HCT116 (cell line): ENCODE measurements at regions not wholly inside any gene's neighbourhood (a gene's known extent, or its start where the extent isn't known, plus 50 kb on each side); places are given as distances from the start of the nearest gene placed in this dataset.

Source experiments
- ATAC-seq: fragments of 200-7000 bp; cut with Tn5 transposase; 2 replicates; pipeline ENCODE4 v1.9.1; 2020; ENCODE audit warnings: mild to moderate bottlenecking, moderate library complexity
- BruUV-seq: library from RNA; stranded (reverse); fragments of 400-500 nt; replicated peaks from 2 replicates; lab custom pipeline; 2021; lab: Mats Ljungman, UMichigan
- CTCF ChIA-PET: fragments of 300-600 bp; sonication (Branson Sonifier 250); formaldehyde crosslinking; loops from one replicate; lab custom pipeline; 2021; ENCODE audit warnings: antibody characterized with exemption; lab: Charles Lee
- POLR2A ChIA-PET: fragments of 300-600, 350-600 bp; sonication (Branson Sonifier 250); formaldehyde crosslinking; loops from one replicate; lab custom pipeline; 2021; ENCODE audit warnings: antibody characterized with exemption; lab: Charles Lee
- RAD21 ChIA-PET, 2 experiments: fragments of 300-600 bp; sonication (Branson Sonifier 250); formaldehyde crosslinking; loops; one replicate each; lab custom pipeline; 2023; ENCODE audit warnings: low total read pairs in 2 of 2; ENCODE audit not compliant: uncharacterized antibody in 2 of 2, unreplicated experiment in 2 of 2, low non-redundant PET in 1 of 2; lab: Charles Lee
- DNase-seq: peaks from one replicate; pipeline ENCODE4 v3.0.0-alpha.2; 2010; ENCODE audit warnings: low read depth, low spot score
- H2AFZ ChIP-seq: fragments of 200-600 bp; shearing (Covaris generic), sonication (generic); 2 replicates; pipeline ENCODE4 v1.6.1; 2017; ENCODE audit warnings: low read depth, mixed run types, mixed read lengths, antibody characterized with exemption, low read length; ENCODE audit not compliant: poor library complexity, severe bottlenecking
- H3K27ac ChIP-seq: 2 replicates; pipeline ENCODE4 v1.5.1; 2012; ENCODE audit warnings: low read depth, low read length
- H3K27me3 ChIP-seq: fragments of 200-600 bp; sonication (generic); 2 replicates; pipeline ENCODE4 v1.6.1; 2016; ENCODE audit warnings: mixed run types, low read length, mixed read lengths; ENCODE audit not compliant: insufficient read depth
- H3K36me3 ChIP-seq, 2 experiments: fragments of 200-500 bp in 1 of 2; fragments of 200-600 bp in 1 of 2; sonication (Bioruptor generic) in 1 of 2; sonication (generic) in 1 of 2; 2 replicates each; pipeline versions ENCODE4 v1.5.1 to v1.6.1; 2014 to 2016; ENCODE audit warnings: low read length in 2 of 2, inconsistent platforms in 1 of 2, mixed read lengths in 1 of 2, mixed run types in 1 of 2; ENCODE audit not compliant: insufficient read depth in 2 of 2, control insufficient read depth in 1 of 2
- H3K4me1 ChIP-seq, 2 experiments: fragments of 200-600 bp in 1 of 2; sonication (generic) in 1 of 2; 2 replicates each; pipeline versions ENCODE4 v1.5.1 to v1.6.1; 2012 to 2017; ENCODE audit warnings: low read length in 2 of 2, inconsistent platforms in 1 of 2, mild to moderate bottlenecking in 1 of 2, mixed read lengths in 1 of 2, mixed run types in 1 of 2, moderate library complexity in 1 of 2; ENCODE audit not compliant: insufficient read depth in 2 of 2, control insufficient read depth in 1 of 2
- H3K4me2 ChIP-seq: fragments of 200-600 bp; sonication (generic); 2 replicates; pipeline ENCODE4 v1.6.1; 2017; ENCODE audit warnings: mixed run types, low read length, mixed read lengths
- H3K4me3 ChIP-seq, 2 experiments: fragments of 200-600 bp in 1 of 2; sonication (generic) in 1 of 2; replicated peaks in 1 of 2; 2 replicates each; pipeline ENCODE4 v1.5.1; 2011 to 2016; ENCODE audit warnings: low read length in 2 of 2, control low read depth in 1 of 2, low read depth in 1 of 2, mild to moderate bottlenecking in 1 of 2, mixed read lengths in 1 of 2, mixed run types in 1 of 2
- H3K79me2 ChIP-seq: fragments of 200-600 bp; sonication (generic); 2 replicates; pipeline ENCODE4 v1.6.1; 2017; ENCODE audit warnings: mild to moderate bottlenecking, mixed run types, low read length, moderate library complexity, mixed read lengths; ENCODE audit not compliant: insufficient read depth
- H3K9ac ChIP-seq: fragments of 200-600 bp; sonication (generic); 2 replicates; pipeline ENCODE4 v1.6.1; 2016; ENCODE audit warnings: low read length, mixed read lengths
- H3K9me2 ChIP-seq: fragments of 200-600 bp; sonication (generic), shearing (Covaris generic); 2 replicates; pipeline ENCODE4 v1.6.1; 2017; ENCODE audit warnings: mixed run types, mild to moderate bottlenecking, moderate library complexity; ENCODE audit not compliant: insufficient read depth
- H3K9me3 ChIP-seq, 2 experiments: fragments of 200-500 bp in 1 of 2; fragments of 200-600 bp in 1 of 2; sonication (Bioruptor generic) in 1 of 2; sonication (generic) in 1 of 2; 2 replicates each; pipeline ENCODE4 v1.6.1; 2014 to 2017; ENCODE audit warnings: low read length in 2 of 2, mixed read lengths in 2 of 2, inconsistent platforms in 1 of 2, low read depth in 1 of 2, mild to moderate bottlenecking in 1 of 2, mixed run types in 1 of 2, moderate library complexity in 1 of 2; ENCODE audit not compliant: control insufficient read depth in 1 of 2, insufficient read depth in 1 of 2
- H4K20me1 ChIP-seq: fragments of 200-600 bp; sonication (generic), shearing (Covaris generic); 2 replicates; pipeline ENCODE4 v1.6.1; 2017; ENCODE audit warnings: mixed run types, mild to moderate bottlenecking, moderate library complexity; ENCODE audit not compliant: insufficient read depth
- CBX3 ChIP-seq: IDR thresholded peaks from 2 replicates; pipeline ENCODE4 v1.6.1; 2012; ENCODE audit warnings: low read depth
- CEBPB ChIP-seq: IDR thresholded peaks from 2 replicates; pipeline ENCODE4 v1.6.1; 2012; ENCODE audit warnings: low read depth
- CTCF ChIP-seq, 3 experiments: fragments of 200-600 bp in 1 of 3; sonication (generic) in 1 of 3; IDR thresholded peaks in 2 of 3; conservative IDR thresholded peaks in 1 of 3; 2 replicates each; pipeline ENCODE4 v1.5.1; 2012 to 2017; ENCODE audit warnings: low read depth in 2 of 3, low read length in 2 of 3, antibody characterized with exemption in 1 of 3, borderline replicate concordance in 1 of 3, control low read depth in 1 of 3, mild to moderate bottlenecking in 1 of 3, mixed read lengths in 1 of 3, mixed run types in 1 of 3, moderate library complexity in 1 of 3; ENCODE audit not compliant: insufficient read depth in 1 of 3
- EGR1 ChIP-seq: IDR thresholded peaks from 2 replicates; pipeline ENCODE4 v1.6.1; 2012; ENCODE audit warnings: low read depth
- ELF1 ChIP-seq: IDR thresholded peaks from 2 replicates; pipeline ENCODE4 v1.6.1; 2012; ENCODE audit warnings: low read depth, borderline replicate concordance
- EZH2phosphoT487 ChIP-seq: fragments of 200-600 bp; IDR thresholded peaks from 2 replicates; pipeline ENCODE4 v1.6.1; 2018; ENCODE audit warnings: antibody characterized with exemption, borderline replicate concordance
- FOSL1 ChIP-seq: IDR thresholded peaks from 2 replicates; pipeline ENCODE4 v1.6.1; 2012; ENCODE audit warnings: low read depth
- JUND ChIP-seq: IDR thresholded peaks from 2 replicates; pipeline ENCODE4 v1.6.1; 2012
- MAX ChIP-seq: IDR thresholded peaks from 2 replicates; pipeline ENCODE4 v1.6.1; 2012
- POLR2AphosphoS5 ChIP-seq: IDR thresholded peaks from 2 replicates; pipeline ENCODE4 v1.6.1; 2011; ENCODE audit warnings: mild to moderate bottlenecking, low read depth, low read length, moderate library complexity
- RAD21 ChIP-seq: IDR thresholded peaks from 2 replicates; pipeline ENCODE4 v1.6.1; 2012; ENCODE audit warnings: low read depth, mild to moderate bottlenecking
- YY1 ChIP-seq: IDR thresholded peaks from 2 replicates; pipeline ENCODE4 v1.6.1; 2011; ENCODE audit warnings: low read length, low read depth, moderate library complexity, mild to moderate bottlenecking; ENCODE audit not compliant: insufficient replicate concordance; ENCODE audit errors: extremely low read depth
- ZBTB33 ChIP-seq: IDR thresholded peaks from 2 replicates; pipeline ENCODE4 v1.6.1; 2011; ENCODE audit warnings: mild to moderate bottlenecking, low read length, moderate library complexity; ENCODE audit not compliant: insufficient replicate concordance; ENCODE audit errors: extremely low read depth
- intact Hi-C: fragments of 100-400 bp; cut with micrococcal nuclease; formaldehyde crosslinking; loops from 2 replicates; pipeline ENCODE4 v1.10.0; 2022
- TF ChIP-seq, protein P1 (sequence below): IDR thresholded peaks from 2 replicates; pipeline ENCODE4 v1.6.1; 2012; ENCODE audit warnings: low read depth
- TF ChIP-seq, protein P2 (sequence below): IDR thresholded peaks from 2 replicates; pipeline ENCODE4 v1.6.1; 2012

- ChIA-PET CTCF (interaction anchor here (1.4 kb wide), 1 partner anchor 290 kb away, joined by 3 read pairs; no protein-coding TSS in a partner anchor), RAD21 (no interaction called here), POLR2A (no interaction called here)
- H3K9me3 ChIP-seq = no peaks in the 10 kb centered on the region
- no peak overlapping the region for H2AFZ ChIP-seq
- no peaks in the 10 kb centered on the region for H3K27me3 ChIP-seq
- H3K9ac ChIP-seq = no peak overlapping the region
- no TSS peak for BruUV-seq
- no peak for DNase-seq
- no peak for ATAC-seq
- H3K27ac ChIP-seq = no peak overlapping the region
- no peak overlapping the region for H3K4me3 ChIP-seq
- no peaks in the 10 kb centered on the region for H3K36me3 ChIP-seq
- peaks cover 0 to 4% of the 10 kb centered on the region in 2 experiments; a peak in 2 of 4 replicates for H3K4me1 ChIP-seq
- no peaks in the 10 kb centered on the region for H3K9me2 ChIP-seq
- H4K20me1 ChIP-seq = no peaks in the 10 kb centered on the region
- no peak overlapping the region for H3K4me2 ChIP-seq
- no peaks in the 10 kb centered on the region for H3K79me2 ChIP-seq
- intact Hi-C loops = no loop called here
- TF ChIP-seq ELF1 (no peak), CBX3 (no peak), JUND (no peak), EGR1 (no peak), CTCF (IDR thresholded peaks at IDR 0.05 in 2 of 3, conservative IDR thresholded peaks at IDR 0.05 in 1 of 3; ENCODE audit: borderline replicate concordance in 1 of 3, insufficient read depth in 1 of 3, low read depth in 2 of 3, low read length in 2 of 3) (no peak), MAX (no peak), ZBTB33 (no peak), RAD21 (no peak), FOSL1 (no peak), CEBPB (no peak), EZH2phosphoT487 (no peak), POLR2AphosphoS5 (no peak), YY1 (no peak)
- TF ChIP-seq, protein P1, sequence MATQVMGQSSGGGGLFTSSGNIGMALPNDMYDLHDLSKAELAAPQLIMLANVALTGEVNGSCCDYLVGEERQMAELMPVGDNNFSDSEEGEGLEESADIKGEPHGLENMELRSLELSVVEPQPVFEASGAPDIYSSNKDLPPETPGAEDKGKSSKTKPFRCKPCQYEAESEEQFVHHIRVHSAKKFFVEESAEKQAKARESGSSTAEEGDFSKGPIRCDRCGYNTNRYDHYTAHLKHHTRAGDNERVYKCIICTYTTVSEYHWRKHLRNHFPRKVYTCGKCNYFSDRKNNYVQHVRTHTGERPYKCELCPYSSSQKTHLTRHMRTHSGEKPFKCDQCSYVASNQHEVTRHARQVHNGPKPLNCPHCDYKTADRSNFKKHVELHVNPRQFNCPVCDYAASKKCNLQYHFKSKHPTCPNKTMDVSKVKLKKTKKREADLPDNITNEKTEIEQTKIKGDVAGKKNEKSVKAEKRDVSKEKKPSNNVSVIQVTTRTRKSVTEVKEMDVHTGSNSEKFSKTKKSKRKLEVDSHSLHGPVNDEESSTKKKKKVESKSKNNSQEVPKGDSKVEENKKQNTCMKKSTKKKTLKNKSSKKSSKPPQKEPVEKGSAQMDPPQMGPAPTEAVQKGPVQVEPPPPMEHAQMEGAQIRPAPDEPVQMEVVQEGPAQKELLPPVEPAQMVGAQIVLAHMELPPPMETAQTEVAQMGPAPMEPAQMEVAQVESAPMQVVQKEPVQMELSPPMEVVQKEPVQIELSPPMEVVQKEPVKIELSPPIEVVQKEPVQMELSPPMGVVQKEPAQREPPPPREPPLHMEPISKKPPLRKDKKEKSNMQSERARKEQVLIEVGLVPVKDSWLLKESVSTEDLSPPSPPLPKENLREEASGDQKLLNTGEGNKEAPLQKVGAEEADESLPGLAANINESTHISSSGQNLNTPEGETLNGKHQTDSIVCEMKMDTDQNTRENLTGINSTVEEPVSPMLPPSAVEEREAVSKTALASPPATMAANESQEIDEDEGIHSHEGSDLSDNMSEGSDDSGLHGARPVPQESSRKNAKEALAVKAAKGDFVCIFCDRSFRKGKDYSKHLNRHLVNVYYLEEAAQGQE = no peak
- TF ChIP-seq, protein P2, sequence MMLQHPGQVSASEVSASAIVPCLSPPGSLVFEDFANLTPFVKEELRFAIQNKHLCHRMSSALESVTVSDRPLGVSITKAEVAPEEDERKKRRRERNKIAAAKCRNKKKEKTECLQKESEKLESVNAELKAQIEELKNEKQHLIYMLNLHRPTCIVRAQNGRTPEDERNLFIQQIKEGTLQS = no peak
Observed at GRCh38 chr12:77300811-77301210, 235.4 kb upstream of the E2F7 start.
